Tibial artery (tissue), 4 donors: ENCODE measurements at regions not wholly inside any gene's neighbourhood (a gene's known extent, or its start where the extent isn't known, plus 50 kb on each side); places are given as distances from the start of the nearest gene placed in this dataset.
A peak's percentile ranks its signal among the peaks of the same experiment; 100 is the strongest.

ENCODE experiments used
- DNase-seq, 2 donors: peaks; one replicate each; pipeline ENCODE4 v3.0.0-alpha.2; 2019
- H3K27ac ChIP-seq, 2 donors: fragments of 200-600 bp; sonication (generic) in 1 of 2; 1 replicate in 1 of 2; 2 replicates in 1 of 2; pipeline ENCODE4 v1.5.1; 2018 to 2019; ENCODE audit warnings: mild to moderate bottlenecking in 1 of 2
- H3K27me3 ChIP-seq, 2 donors: fragments of 200-600 bp; sonication (generic) in 1 of 2; one replicate each; pipeline versions ENCODE4 v1.5.1 to v1.6.0; 2016 to 2019
- H3K36me3 ChIP-seq, 3 donors: fragments of 200-600 bp; sonication (generic) in 2 of 3; one replicate each; pipeline ENCODE4 v1.5.1; 2016 to 2019; ENCODE audit warnings: mild to moderate bottlenecking in 2 of 3
- H3K4me1 ChIP-seq, 4 donors: fragments of 200-600 bp; sonication (generic) in 2 of 4; 1 replicate in 3 of 4; 2 replicates in 1 of 4; pipeline ENCODE4 v1.5.1; 2016 to 2019
- H3K4me3 ChIP-seq, 2 donors: fragments of 200-600 bp; sonication (generic) in 1 of 2; 1 replicate in 1 of 2; 2 replicates in 1 of 2; pipeline ENCODE4 v1.5.1; 2018 to 2019; ENCODE audit warnings: mild to moderate bottlenecking in 2 of 2
- H3K9me3 ChIP-seq, 3 donors: fragments of 200-600 bp; sonication (generic) in 1 of 3; one replicate each; pipeline ENCODE4 v1.5.1; 2016 to 2019
- CTCF ChIP-seq, 2 experiments: fragments of 200-600 bp in 1 of 2; fragments of 450-650 bp in 1 of 2; IDR thresholded peaks; one replicate each; pipeline ENCODE4 v1.5.1; 2017 to 2019; ENCODE audit warnings: antibody characterized with exemption in 2 of 2, mild to moderate bottlenecking in 1 of 2, moderate library complexity in 1 of 2
- intact Hi-C: fragments of 100-400 bp; cut with DNase I; formaldehyde crosslinking; loops from one replicate; pipeline ENCODE4 v1.15.0; 2023; ENCODE audit warnings: low total_unique reads

GRCh38 chr9:110101531-110102161 is 106.3 kb downstream of the C9orf152 start:
- Histone ChIP-seq H3K4me3 (no peak overlapping the region), H3K27me3 (no peaks in the 10 kb centered on the region), H3K27ac (no peak overlapping the region), H3K9me3 (no peaks in the 10 kb centered on the region), H3K4me1 (peaks cover 0 to 61% (median 31%) of the 10 kb centered on the region in 4 donors), H3K36me3 (no peaks in the 10 kb centered on the region)
- no peak for TF ChIP-seq CTCF (IDR thresholded peaks at IDR 0.05)
- no peak for DNase-seq
- intact Hi-C loops: no loop called here

GRCh38 chr9:110103257-110103656 is 104.7 kb downstream of the C9orf152 start:
- Histone ChIP-seq H3K36me3 (no peaks in the 10 kb centered on the region), H3K4me1 (peaks cover 0 to 65% (median 31%) of the 10 kb centered on the region in 4 donors), H3K9me3 (no peaks in the 10 kb centered on the region), H3K27ac (peak overlapping the region in 1 of 2 donors; percentile 24), H3K4me3 (no peak overlapping the region), H3K27me3 (no peaks in the 10 kb centered on the region)
- TF ChIP-seq CTCF (IDR thresholded peaks at IDR 0.05): no peak
- intact Hi-C loops: no loop called here
- DNase-seq: no peak

GRCh38 chr9:110104261-110104809 is 103.6 kb downstream of the C9orf152 start:
- no peak for DNase-seq
- Histone ChIP-seq H3K36me3 (no peaks in the 10 kb centered on the region), H3K27ac (peak overlapping the region; percentile 24 to 29), H3K4me1 (peaks cover 0 to 57% (median 29%) of the 10 kb centered on the region in 4 donors), H3K9me3 (no peaks in the 10 kb centered on the region), H3K27me3 (no peaks in the 10 kb centered on the region), H3K4me3 (no peak overlapping the region)
- no peak for TF ChIP-seq CTCF (IDR thresholded peaks at IDR 0.05)
- intact Hi-C loops: no loop called here

- intact Hi-C loops: no loop called here
- Histone ChIP-seq H3K4me3 (no peak overlapping the region), H3K27ac (peak overlapping the region in 1 of 2 donors; percentile 29), H3K4me1 (peaks cover 0 to 59% (median 31%) of the 10 kb centered on the region in 4 donors), H3K27me3 (no peaks in the 10 kb centered on the region), H3K9me3 (no peaks in the 10 kb centered on the region), H3K36me3 (no peaks in the 10 kb centered on the region)
- no peak for DNase-seq
- TF ChIP-seq CTCF (IDR thresholded peaks at IDR 0.05): no peak
These were observed 102.9 kb downstream of the C9orf152 start for GRCh38 chr9:110105107-110105506.

- DNase-seq: no peak
- no peaks in the 10 kb centered on the region for H3K9me3 ChIP-seq
- peaks cover 0 to 64% (median 25%) of the 10 kb centered on the region in 4 donors for H3K4me1 ChIP-seq
- no peak overlapping the region for H3K27ac ChIP-seq
- intact Hi-C loops: no loop called here
- H3K27me3 ChIP-seq: no peaks in the 10 kb centered on the region
- H3K36me3 ChIP-seq: no peaks in the 10 kb centered on the region
- no peak for TF ChIP-seq CTCF (IDR thresholded peaks at IDR 0.05)
- no peak overlapping the region for H3K4me3 ChIP-seq
These were observed 101.3 kb downstream of the C9orf152 start for GRCh38 chr9:110106661-110107060.
